HG03442 (cell line): ENCODE measurements at regions not wholly inside any gene's neighbourhood (a gene's known extent, or its start where the extent isn't known, plus 50 kb on each side); places are given as distances from the start of the nearest gene placed in this dataset.
A peak's percentile ranks its signal among the peaks of the same experiment; 100 is the strongest.
"Not testable (repeated sequence)": the region's sequence is repeated elsewhere in the genome, so short reads cannot be mapped to it uniquely, and the experiment has no call there.

ENCODE experiments used
- ATAC-seq: cut with Tn5 transposase; IDR thresholded peaks from one replicate; pipeline ENCODE4 v1.9.1; 2021; ENCODE audit warnings: mild to moderate bottlenecking, moderate library complexity; ENCODE audit not compliant: unreplicated experiment

DNA sequence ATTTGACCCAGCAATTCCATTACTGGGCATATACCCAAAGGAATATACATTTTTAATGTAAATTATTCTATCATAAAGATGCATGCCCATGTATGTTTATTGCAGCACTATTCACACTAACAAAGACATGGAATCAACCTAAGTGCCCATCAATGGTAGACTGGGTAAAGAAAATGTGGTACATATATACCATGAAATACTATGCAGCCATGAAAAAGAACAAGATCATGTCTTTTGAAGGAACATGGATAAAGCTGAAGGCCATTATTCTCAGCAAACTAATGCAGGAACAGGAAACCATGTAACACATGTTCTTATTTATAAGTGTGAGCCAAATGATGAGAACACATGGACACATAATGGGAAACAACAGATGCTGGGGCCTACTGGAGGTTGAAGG is 603.0 kb upstream of the MARCKS start:
- not testable (repeated sequence) for ATAC-seq

- no peak for ATAC-seq
These were observed 598.4 kb upstream of the MARCKS start for GRCh38 chr6:113258771-113259170.

DNA sequence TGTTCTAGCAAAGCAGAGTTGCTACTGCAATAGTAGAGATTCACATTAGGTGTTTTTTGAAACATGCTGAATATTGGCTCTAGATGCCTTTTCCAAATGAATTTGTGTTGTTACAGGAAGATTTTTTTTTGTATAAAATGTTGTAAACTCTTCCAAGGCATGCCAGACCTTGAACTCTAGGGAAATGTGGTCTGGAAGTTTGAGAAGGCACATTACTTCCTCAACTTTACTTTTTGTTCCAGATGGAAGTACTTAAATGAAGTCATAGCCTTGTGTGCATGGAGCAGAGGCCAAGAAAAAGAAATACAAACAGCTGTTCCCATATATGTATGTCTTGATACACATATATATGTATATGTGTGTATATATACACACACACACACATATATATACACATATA is 585.7 kb upstream of the MARCKS start:
- no peak for ATAC-seq

GRCh38 chr6:113276601-113277000 is 580.5 kb upstream of the MARCKS start:
- ATAC-seq, result no peak

DNA sequence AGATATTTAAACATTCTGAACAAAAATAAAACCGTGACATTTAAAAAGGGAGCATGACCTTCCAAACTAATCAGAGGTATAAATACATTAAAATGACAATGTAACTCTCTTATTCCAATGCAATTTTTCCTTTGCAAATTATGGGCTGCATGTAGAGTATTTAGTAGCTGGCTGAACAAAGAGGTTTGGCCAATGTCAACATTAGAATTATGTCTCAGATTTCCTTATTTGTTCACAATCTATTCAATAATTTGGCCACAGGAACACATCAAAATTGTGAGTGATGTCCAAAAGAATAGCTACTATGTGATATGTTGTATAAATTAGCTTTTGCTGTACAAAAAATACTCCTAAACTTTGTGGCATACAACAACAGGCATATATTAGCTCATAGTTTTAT is 580.0 kb upstream of the MARCKS start:
- ATAC-seq, result no peak

DNA sequence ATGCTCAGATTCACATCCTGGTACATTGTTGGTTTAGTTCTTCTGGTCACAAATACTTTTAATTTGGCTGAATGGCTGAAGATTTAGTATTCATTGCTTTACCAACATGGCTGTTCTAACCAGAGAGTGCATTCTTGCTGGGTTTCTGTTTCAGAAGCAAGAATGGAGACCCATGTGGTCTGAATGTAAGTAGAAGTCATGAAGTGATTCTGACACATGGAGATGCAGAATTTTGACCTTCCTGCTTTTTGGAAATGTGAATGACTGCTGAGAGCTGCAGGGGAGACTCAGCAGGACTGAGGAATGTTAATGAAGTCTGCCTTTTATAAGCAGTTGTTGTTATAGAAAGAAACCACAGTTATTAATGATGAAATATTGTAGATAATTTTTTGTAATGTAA is 576.1 kb upstream of the MARCKS start:
- no peak for ATAC-seq

- ATAC-seq, result no peak
These were observed 575.7 kb upstream of the MARCKS start for GRCh38 chr6:113281431-113281830.

DNA sequence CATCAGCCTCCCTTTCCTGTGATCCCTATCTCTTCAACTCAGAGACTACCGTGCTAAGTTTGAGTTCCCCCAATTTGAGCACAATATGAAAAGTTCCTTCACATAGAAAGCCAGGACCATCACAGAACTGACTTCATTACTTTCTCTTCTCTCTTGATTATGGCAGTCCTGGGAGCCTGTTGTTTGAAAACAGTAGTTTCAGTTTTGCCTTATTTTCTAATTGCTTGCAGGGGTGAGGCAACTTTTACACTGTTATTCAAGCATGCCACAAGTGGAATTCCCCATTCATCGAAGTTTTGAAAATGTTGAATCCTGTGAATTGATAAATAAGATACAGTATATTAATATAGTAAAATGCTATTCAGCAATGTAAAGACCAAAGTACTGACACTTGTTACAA is 569.7 kb upstream of the MARCKS start:
- peak; percentile 80 for ATAC-seq

GRCh38 chr6:113288409-113288808 is 568.7 kb upstream of the MARCKS start:
- no peak for ATAC-seq

- ATAC-seq, result no peak
These were observed 568.0 kb upstream of the MARCKS start for GRCh38 chr6:113289166-113289565.

DNA sequence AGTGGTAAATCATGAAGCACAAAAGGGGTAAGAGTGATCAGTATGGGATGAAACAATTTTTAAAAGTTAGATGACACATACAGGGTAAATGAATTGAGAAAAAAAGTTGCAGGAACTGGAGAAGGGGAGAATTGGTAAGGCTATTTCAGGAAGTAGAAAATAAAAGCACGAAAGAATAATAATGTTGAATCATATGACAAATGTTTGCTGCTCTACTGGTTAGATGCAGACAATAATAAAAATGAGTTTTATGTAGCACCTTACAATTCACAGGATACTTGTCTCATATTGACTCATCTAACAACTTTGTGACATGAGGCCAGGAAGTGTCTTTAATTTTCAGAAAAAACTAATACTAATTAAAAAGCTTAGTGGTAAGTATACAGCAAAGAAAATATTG is 566.5 kb upstream of the MARCKS start:
- no peak for ATAC-seq

DNA sequence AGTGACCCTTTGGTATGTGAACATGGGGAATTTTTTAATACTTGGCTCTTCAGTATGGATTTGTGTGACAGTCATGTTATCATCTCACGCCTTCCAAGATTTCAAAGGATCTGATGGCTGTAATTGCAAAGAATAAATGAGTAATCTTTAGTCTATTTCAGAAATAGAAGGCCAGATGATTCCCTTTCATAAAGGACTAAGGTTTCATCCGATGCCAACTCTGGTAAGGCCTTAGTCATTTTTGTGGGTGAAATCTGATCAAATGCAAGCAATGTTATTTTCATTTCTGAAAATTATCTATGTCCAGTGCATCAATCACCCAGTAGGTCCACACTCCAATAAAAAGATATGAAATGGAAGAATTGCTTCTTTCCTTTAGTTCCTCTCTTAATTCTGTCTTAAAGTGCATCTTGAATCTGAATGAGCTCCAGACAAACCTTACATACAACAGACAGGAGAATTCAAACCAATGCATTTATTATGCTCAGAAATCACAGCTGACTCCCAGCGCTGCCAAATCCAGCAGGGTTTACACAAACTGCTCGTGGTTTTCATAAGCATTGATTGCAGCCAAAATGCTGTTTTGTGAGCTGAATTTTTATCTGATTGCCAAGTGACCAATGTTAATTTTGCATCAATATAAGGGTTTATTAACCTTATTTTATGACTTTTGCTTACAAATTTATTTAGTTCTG is 565.2 kb upstream of the MARCKS start:
- no peak for ATAC-seq

GRCh38 chr6:113292646-113293422 is 564.3 kb upstream of the MARCKS start:
- ATAC-seq, result peak; percentile 94

GRCh38 chr6:113293423-113293740 is 563.8 kb upstream of the MARCKS start:
- ATAC-seq, result peak; percentile 12

DNA sequence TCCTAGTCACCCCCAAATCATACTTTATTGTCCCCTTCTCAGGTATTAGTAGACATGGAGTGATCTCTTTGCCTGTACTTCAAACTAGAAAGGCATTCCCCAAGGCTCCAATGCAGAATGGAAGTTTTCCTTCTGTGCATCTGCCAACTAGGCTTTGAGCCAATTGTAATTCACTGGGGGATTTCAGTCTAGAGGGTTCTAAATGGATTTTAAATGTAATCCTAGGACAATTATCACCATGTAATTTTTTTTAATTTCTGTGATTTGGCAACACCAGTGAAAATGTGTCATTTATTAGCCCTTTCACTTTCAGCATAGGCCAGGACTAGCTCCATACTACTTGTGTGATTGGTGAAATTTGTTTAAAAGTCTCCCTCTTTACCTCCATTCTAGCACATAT is 557.6 kb upstream of the MARCKS start:
- no peak for ATAC-seq

- ATAC-seq, result no peak
These were observed 555.5 kb upstream of the MARCKS start for GRCh38 chr6:113301651-113302050.

DNA sequence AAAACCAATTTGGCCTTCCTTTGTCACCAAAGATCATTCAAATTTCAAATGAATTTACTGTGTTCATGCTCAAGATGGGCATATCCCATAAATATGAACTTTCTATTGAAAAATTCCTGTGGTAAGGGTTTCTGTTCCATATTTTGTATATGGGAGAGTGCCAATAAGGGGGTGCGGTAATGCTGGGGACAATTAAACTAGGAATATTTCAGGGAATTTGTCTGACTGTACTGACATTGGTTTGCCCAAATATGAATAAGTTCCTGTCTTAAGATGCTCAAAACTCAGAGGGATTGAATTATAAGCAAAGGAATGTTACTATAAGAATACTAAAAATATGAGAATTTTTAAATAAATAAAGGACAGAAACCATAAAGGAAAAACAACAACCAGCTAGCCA is 553.0 kb upstream of the MARCKS start:
- ATAC-seq, result no peak

DNA sequence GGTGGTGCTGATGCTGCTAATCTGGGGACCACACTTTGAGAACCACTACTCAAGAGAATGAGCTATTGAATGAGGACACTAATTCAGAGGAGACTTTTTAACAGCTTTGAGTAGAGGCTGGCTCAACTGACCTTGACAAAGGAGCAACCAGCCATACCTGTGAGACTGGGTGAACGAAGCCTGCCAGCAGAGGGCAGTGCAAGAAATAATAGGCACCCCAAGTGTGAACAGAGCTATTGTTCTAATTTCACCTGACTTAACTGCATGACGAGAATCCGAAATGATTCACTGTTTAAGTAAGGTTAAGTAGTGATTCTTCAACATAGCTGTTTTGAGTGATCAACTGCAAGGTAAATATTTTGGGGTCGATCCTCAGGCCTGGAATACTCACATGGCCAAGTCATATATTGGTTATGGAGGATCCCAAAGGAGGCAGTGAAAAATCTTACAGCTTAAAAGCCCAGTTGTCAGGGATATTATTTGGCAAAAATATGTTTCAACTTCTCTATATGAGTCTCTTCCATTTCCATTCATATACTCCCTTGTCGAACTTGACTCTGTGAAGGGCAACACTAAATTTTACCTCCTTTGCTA is 550.5 kb upstream of the MARCKS start:
- peak; percentile 89 for ATAC-seq

DNA sequence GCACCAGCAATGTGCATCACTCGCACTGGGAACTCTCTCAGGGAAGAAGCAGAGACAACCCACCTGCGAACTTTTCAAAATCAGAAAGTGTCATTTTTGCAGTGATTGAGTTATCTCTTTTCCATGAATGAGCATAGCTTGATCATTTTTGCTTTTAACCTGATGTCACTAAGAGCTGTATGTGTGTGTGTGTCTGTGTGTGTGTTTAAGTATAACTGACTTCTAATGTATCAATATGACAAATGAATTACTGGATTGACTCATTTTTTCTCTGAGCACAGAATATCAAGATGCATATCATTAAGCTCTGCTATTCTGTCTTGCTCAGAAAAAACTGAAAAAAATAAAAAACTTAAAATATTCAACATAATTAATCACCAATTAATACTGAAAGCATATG is 548.9 kb upstream of the MARCKS start:
- no peak for ATAC-seq

- ATAC-seq, result no peak
These were observed 543.3 kb upstream of the MARCKS start for GRCh38 chr6:113313841-113314240.

DNA sequence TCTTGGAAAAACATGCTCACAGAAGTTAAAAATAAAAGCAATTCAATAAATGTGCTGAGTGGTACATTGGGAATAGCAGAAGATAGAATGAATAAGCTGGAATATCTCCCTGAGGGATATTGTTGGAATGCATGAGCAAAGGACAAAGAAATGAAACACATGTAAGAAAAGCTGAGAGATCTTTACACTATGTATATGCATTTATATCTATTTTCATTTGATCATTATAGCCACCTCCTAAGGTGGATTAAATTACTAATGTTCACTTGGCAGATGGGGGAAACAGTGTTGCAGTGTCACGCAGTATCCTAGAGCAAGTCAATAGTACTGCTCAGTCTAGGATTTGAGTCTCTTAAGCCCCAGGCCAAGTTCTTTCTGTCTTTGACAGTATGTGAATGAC is 542.0 kb upstream of the MARCKS start:
- no peak for ATAC-seq

DNA sequence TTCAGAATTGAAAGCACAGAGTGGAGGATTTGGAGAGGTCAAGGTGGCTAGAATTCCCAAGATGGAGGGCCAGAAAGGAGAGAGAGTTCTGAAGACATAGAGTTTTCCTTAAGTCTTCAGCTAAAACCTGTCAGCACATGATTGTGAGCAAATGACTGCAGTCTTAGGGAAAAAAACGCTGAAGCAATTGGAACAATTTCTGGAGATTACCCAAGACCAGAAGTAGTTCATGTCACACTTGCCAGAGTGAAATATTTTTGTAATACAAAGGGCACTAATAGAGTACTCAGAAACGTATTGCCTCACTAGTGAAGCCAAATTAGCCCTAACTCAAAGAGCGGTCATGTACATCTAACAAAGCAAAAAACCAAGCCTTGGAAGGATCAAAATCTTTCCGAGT is 541.3 kb upstream of the MARCKS start:
- no peak for ATAC-seq
